ENCODE measurements at regions not wholly inside any gene's neighbourhood (a gene's known extent, or its start where the extent isn't known, plus 50 kb on each side); places are given as distances from the start of the nearest gene placed in this dataset.

DNA sequence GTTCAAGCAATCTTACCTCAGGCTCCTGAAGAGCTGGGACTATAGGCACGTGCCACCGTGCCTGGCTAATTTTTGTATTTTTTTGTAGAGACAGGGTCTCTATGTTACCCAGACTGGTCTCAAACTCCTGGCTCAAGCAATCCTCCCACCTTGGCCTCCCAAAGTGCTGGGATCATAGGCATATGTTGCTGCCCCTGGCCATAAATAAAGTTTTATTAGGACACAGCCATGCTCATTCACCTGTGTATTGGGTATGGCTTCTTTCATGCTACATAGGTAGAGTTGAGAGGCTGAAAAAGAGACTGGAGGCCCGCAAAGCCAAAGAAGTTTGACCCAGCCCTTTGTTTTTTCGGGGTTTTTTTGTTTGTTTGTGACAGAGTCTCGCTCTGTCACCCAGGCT is 61.7 kb upstream of the NCOR2 start:
- TF ChIP-seq, protein P1, sequence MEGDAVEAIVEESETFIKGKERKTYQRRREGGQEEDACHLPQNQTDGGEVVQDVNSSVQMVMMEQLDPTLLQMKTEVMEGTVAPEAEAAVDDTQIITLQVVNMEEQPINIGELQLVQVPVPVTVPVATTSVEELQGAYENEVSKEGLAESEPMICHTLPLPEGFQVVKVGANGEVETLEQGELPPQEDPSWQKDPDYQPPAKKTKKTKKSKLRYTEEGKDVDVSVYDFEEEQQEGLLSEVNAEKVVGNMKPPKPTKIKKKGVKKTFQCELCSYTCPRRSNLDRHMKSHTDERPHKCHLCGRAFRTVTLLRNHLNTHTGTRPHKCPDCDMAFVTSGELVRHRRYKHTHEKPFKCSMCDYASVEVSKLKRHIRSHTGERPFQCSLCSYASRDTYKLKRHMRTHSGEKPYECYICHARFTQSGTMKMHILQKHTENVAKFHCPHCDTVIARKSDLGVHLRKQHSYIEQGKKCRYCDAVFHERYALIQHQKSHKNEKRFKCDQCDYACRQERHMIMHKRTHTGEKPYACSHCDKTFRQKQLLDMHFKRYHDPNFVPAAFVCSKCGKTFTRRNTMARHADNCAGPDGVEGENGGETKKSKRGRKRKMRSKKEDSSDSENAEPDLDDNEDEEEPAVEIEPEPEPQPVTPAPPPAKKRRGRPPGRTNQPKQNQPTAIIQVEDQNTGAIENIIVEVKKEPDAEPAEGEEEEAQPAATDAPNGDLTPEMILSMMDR (IDR thresholded peaks at IDR 0.05; ENCODE audit: insufficient read depth, low read depth, low read length), result no peak
- no peak for TF ChIP-seq EZH2 (IDR thresholded peaks at IDR 0.05; ENCODE audit: insufficient read depth, low read length)
- peaks cover 4% of the 10 kb centered on the region for H3K36me3 Mint-ChIP-seq (ENCODE audit: low read depth, unreplicated experiment)
- peaks cover 31% of the 10 kb centered on the region for H3K4me1 Mint-ChIP-seq (ENCODE audit: low read depth, unreplicated experiment)

DNA sequence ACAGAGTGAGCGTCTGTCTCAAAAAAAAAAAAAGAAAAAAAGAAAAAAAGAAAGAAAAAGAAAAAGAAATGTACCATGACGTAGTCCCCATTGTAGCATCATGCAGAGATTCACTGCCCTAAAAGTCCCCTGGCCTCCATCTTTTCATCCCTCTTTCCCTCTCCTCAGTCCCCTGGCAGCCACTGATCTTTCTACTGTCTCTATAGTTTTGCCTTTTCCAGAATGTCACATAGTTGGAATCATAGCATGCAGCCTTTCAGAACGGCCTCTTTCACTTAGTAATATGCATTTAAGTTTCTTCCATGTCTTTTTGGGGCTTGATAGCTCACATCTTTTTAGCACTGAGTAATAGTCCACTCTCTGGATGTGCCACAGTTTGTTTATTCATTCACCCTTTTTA is 60.5 kb upstream of the NCOR2 start:
- no peak overlapping the region for H3K27ac Mint-ChIP-seq (ENCODE audit: unreplicated experiment)
- Histone ChIP-seq H3K36me3 (ENCODE audit: insufficient read depth, low read length) (no peaks in the 10 kb centered on the region), H3K4me2 (ENCODE audit: low read length) (no peak overlapping the region), H3K9me3 (ENCODE audit: insufficient read depth, low read depth, low read length) (peaks cover 5% of the 10 kb centered on the region), H4K20me1 (ENCODE audit: insufficient read depth, low read length) (no peaks in the 10 kb centered on the region), H3K27me3 (ENCODE audit: insufficient read depth, low read length) (no peaks in the 10 kb centered on the region), H3K79me2 (ENCODE audit: insufficient read depth, low read length) (no peaks in the 10 kb centered on the region), H3K4me3 (ENCODE audit: insufficient read depth, low read depth, low read length) (no peak overlapping the region), H3K27ac (ENCODE audit: low read depth, low read length) (no peak overlapping the region), H3K9ac (ENCODE audit: low read length) (no peak overlapping the region), H2AFZ (ENCODE audit: low read depth, low read length) (no peak overlapping the region), H3K4me1 (ENCODE audit: insufficient read depth, low read length) (peaks cover 16% of the 10 kb centered on the region)
- H3K4me3 Mint-ChIP-seq (ENCODE audit: unreplicated experiment), result peak overlapping the region; percentile 6
- FAIRE-seq, result no peak
- H3K4me1 Mint-ChIP-seq (ENCODE audit: low read depth, unreplicated experiment), result peaks cover 32% of the 10 kb centered on the region
- DNase-seq (ENCODE audit: low read depth), result no peak
- H3K9me3 Mint-ChIP-seq (ENCODE audit: unreplicated experiment), result peaks cover 9% of the 10 kb centered on the region
- peaks cover 3% of the 10 kb centered on the region for H3K36me3 Mint-ChIP-seq (ENCODE audit: low read depth, unreplicated experiment)
- TF ChIP-seq, protein P1 (IDR thresholded peaks at IDR 0.05; ENCODE audit: insufficient read depth, low read depth, low read length), result no peak
- no peak for TF ChIP-seq EZH2 (IDR thresholded peaks at IDR 0.05; ENCODE audit: insufficient read depth, low read length)
- H3K27me3 Mint-ChIP-seq (ENCODE audit: low read depth, unreplicated experiment), result peaks cover 3% of the 10 kb centered on the region

More for the DNA sequence above, 61.7 kb upstream of the NCOR2 start:
- no peak overlapping the region for H2AFZ ChIP-seq (ENCODE audit: low read depth, low read length)
- peaks cover 3% of the 10 kb centered on the region for H3K27me3 Mint-ChIP-seq (ENCODE audit: low read depth, unreplicated experiment)
- H3K27ac Mint-ChIP-seq (ENCODE audit: unreplicated experiment), result no peak overlapping the region
- H3K9me3 Mint-ChIP-seq (ENCODE audit: unreplicated experiment), result peaks cover 13% of the 10 kb centered on the region
- H3K27me3 ChIP-seq (ENCODE audit: insufficient read depth, low read length), result no peaks in the 10 kb centered on the region
- H3K4me2 ChIP-seq (ENCODE audit: low read length), result no peak overlapping the region
- no peak for FAIRE-seq
- H4K20me1 ChIP-seq (ENCODE audit: insufficient read depth, low read length), result no peaks in the 10 kb centered on the region
- no peak overlapping the region for H3K9ac ChIP-seq (ENCODE audit: low read length)
- H3K4me3 ChIP-seq (ENCODE audit: insufficient read depth, low read depth, low read length), result no peak overlapping the region
- no peak overlapping the region for H3K27ac ChIP-seq (ENCODE audit: low read depth, low read length)
- peaks cover 26% of the 10 kb centered on the region for H3K4me1 ChIP-seq (ENCODE audit: insufficient read depth, low read length)
- no peaks in the 10 kb centered on the region for H3K79me2 ChIP-seq (ENCODE audit: insufficient read depth, low read length)
- DNase-seq (ENCODE audit: low read depth), result no peak
- H3K36me3 ChIP-seq (ENCODE audit: insufficient read depth, low read length), result no peaks in the 10 kb centered on the region
- no peak overlapping the region for H3K4me3 Mint-ChIP-seq (ENCODE audit: unreplicated experiment)
- H3K9me3 ChIP-seq (ENCODE audit: insufficient read depth, low read depth, low read length), result no peaks in the 10 kb centered on the region

DNA sequence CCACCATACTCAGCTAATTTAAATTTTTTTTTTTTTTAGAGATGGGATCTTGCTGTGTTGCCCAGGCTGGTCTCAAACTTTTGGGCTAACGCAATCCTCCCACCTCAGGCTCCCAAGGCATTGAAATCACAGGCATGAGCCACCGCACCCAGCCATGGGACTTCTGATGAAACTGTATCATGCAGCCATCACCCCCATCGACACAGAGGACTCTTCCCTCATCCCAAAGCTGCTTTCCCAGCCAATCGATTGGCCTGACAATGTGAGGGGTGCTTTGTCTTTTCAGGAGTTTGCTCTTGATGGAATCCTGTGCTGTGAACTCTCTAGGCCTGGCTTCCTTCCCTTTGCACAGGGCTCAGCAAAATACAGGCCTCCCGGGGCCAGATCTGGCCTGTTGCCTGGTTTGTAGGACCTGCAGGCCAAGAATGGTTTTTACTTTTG is 59.6 kb upstream of the NCOR2 start:
- no peak overlapping the region for H2AFZ ChIP-seq (ENCODE audit: low read depth, low read length)
- peaks cover 3% of the 10 kb centered on the region for H3K36me3 Mint-ChIP-seq (ENCODE audit: low read depth, unreplicated experiment)
- H3K27ac ChIP-seq (ENCODE audit: low read depth, low read length), result no peak overlapping the region
- no peak for FAIRE-seq
- no peak for TF ChIP-seq EZH2 (IDR thresholded peaks at IDR 0.05; ENCODE audit: insufficient read depth, low read length)
- TF ChIP-seq, protein P1 (IDR thresholded peaks at IDR 0.05; ENCODE audit: insufficient read depth, low read depth, low read length), result no peak
- no peak overlapping the region for H3K4me2 ChIP-seq (ENCODE audit: low read length)
- no peaks in the 10 kb centered on the region for H3K79me2 ChIP-seq (ENCODE audit: insufficient read depth, low read length)
- no peak overlapping the region for H3K4me3 ChIP-seq (ENCODE audit: insufficient read depth, low read depth, low read length)
- H3K9ac ChIP-seq (ENCODE audit: low read length), result no peak overlapping the region
- no peaks in the 10 kb centered on the region for H3K27me3 ChIP-seq (ENCODE audit: insufficient read depth, low read length)
- H3K4me1 Mint-ChIP-seq (ENCODE audit: low read depth, unreplicated experiment), result peaks cover 27% of the 10 kb centered on the region
- H3K4me3 Mint-ChIP-seq (ENCODE audit: unreplicated experiment), result no peak overlapping the region
- H3K4me1 ChIP-seq (ENCODE audit: insufficient read depth, low read length), result peaks cover 13% of the 10 kb centered on the region
- no peak overlapping the region for H3K27ac Mint-ChIP-seq (ENCODE audit: unreplicated experiment)
- no peaks in the 10 kb centered on the region for H3K36me3 ChIP-seq (ENCODE audit: insufficient read depth, low read length)
- peaks cover 3% of the 10 kb centered on the region for H3K27me3 Mint-ChIP-seq (ENCODE audit: low read depth, unreplicated experiment)
- peaks cover 9% of the 10 kb centered on the region for H3K9me3 Mint-ChIP-seq (ENCODE audit: unreplicated experiment)
- H3K9me3 ChIP-seq (ENCODE audit: insufficient read depth, low read depth, low read length), result peaks cover 5% of the 10 kb centered on the region
- DNase-seq (ENCODE audit: low read depth), result no peak
- H4K20me1 ChIP-seq (ENCODE audit: insufficient read depth, low read length), result no peaks in the 10 kb centered on the region
